ENCODE measurements at regions not wholly inside any gene's neighbourhood (a gene's known extent, or its start where the extent isn't known, plus 50 kb on each side); places are given as distances from the start of the nearest gene placed in this dataset.
A peak's percentile ranks its signal among the peaks of the same experiment; 100 is the strongest.

- DNase-seq (ENCODE audit: low spot score): peak; percentile 65
These were observed 158.6 kb upstream of the SHB start for GRCh38 chr9:38227656-38228055.

- DNase-seq (ENCODE audit: low spot score): peak; percentile 69
These were observed 158.1 kb upstream of the SHB start for GRCh38 chr9:38227061-38227540.

- DNase-seq (ENCODE audit: low spot score): peak; percentile 48
These were observed 157.5 kb upstream of the SHB start for GRCh38 chr9:38226491-38226951.

GRCh38 chr9:38224941-38225340, 155.9 kb upstream of the SHB start:
- DNase-seq (ENCODE audit: low spot score): peak; percentile 21

GRCh38 chr9:38216572-38216971, 147.5 kb upstream of the SHB start:
- peak; percentile 8 for DNase-seq (ENCODE audit: low spot score)

GRCh38 chr9:38215465-38215864, 146.4 kb upstream of the SHB start:
- DNase-seq (ENCODE audit: low spot score): peak; percentile 8

- peak; percentile 43 for DNase-seq (ENCODE audit: low spot score)
These were observed 145.4 kb upstream of the SHB start for GRCh38 chr9:38214432-38214831.

- peak; percentile 24 for DNase-seq (ENCODE audit: low spot score)
These were observed 144.7 kb upstream of the SHB start for GRCh38 chr9:38213631-38214299.

GRCh38 chr9:38212016-38212415, 143.0 kb upstream of the SHB start:
- DNase-seq (ENCODE audit: low spot score): no peak

GRCh38 chr9:38211002-38211401, 142.0 kb upstream of the SHB start:
- DNase-seq (ENCODE audit: low spot score): no peak

- no peak for DNase-seq (ENCODE audit: low spot score)
These were observed 139.3 kb upstream of the SHB start for GRCh38 chr9:38208206-38208901.

GRCh38 chr9:38207247-38207778, 138.3 kb upstream of the SHB start:
- no peak for DNase-seq (ENCODE audit: low spot score)

GRCh38 chr9:38205279-38205678, 136.3 kb upstream of the SHB start:
- no peak for DNase-seq (ENCODE audit: low spot score)

- no peak for DNase-seq (ENCODE audit: low spot score)
These were observed 133.4 kb upstream of the SHB start for GRCh38 chr9:38202336-38202938.

- no peak for DNase-seq (ENCODE audit: low spot score)
These were observed 132.8 kb upstream of the SHB start for GRCh38 chr9:38201844-38202243.

- no peak for DNase-seq (ENCODE audit: low spot score)
These were observed 131.4 kb upstream of the SHB start for GRCh38 chr9:38200431-38200830.

GRCh38 chr9:38198140-38198539, 129.1 kb upstream of the SHB start:
- no peak for DNase-seq (ENCODE audit: low spot score)

- DNase-seq (ENCODE audit: low spot score): no peak
These were observed 127.7 kb upstream of the SHB start for GRCh38 chr9:38196714-38197113.

GRCh38 chr9:38195737-38196161, 126.7 kb upstream of the SHB start:
- no peak for DNase-seq (ENCODE audit: low spot score)

GRCh38 chr9:38194870-38195269, 125.8 kb upstream of the SHB start:
- no peak for DNase-seq (ENCODE audit: low spot score)

GRCh38 chr9:38192731-38193265, 123.8 kb upstream of the SHB start:
- no peak for DNase-seq (ENCODE audit: low spot score)

- DNase-seq (ENCODE audit: low spot score): no peak
These were observed 117.5 kb upstream of the SHB start for GRCh38 chr9:38186404-38187115.

Measured in ecto neural progenitor cell (in vitro differentiated cells).